ENCODE measurements at regions not wholly inside any gene's neighbourhood (a gene's known extent, or its start where the extent isn't known, plus 50 kb on each side); places are given as distances from the start of the nearest gene placed in this dataset.

DNA sequence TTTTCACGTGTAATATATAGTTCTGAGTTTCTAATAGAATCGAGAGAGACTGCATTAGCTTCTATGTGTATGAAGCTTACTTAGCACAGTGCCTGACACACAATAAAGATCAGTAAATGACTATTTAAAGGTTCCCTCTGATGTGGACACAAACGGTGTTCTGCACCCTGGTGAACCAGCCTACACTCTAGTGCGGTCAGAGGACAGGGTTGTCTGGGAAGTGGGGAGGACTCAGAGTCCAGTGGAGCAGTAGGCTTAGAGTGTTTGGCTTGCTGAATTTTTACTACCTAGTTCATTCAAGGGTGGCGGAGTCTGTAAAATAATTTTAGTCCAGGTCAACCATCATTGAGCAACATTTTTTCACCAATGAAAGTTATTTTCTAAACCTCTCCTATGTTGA is 77.8 kb downstream of the DIPK2A start:
- no peak overlapping the region for H2BK5ac ChIP-seq (ENCODE audit: insufficient read length, low read length)
- no peak overlapping the region for H2AK5ac ChIP-seq (ENCODE audit: insufficient read length, low read length)
- no peaks in the 10 kb centered on the region for H3K27me3 ChIP-seq (ENCODE audit: insufficient read depth, low read length)
- H3K56ac ChIP-seq (ENCODE audit: insufficient read length, low read depth, low read length), result no peak overlapping the region
- no peak for DNase-seq
- no peak overlapping the region for H3K9ac ChIP-seq (ENCODE audit: extremely low read depth, insufficient read length, low read length)
- H2AFZ ChIP-seq (ENCODE audit: low read length), result no peak overlapping the region
- H3K4me1 ChIP-seq (ENCODE audit: insufficient read depth, low read length), result no peaks in the 10 kb centered on the region
- H3K79me2 ChIP-seq (ENCODE audit: insufficient read depth, low read length), result no peaks in the 10 kb centered on the region
- H3K4ac ChIP-seq (ENCODE audit: low read depth, low read length), result no peak overlapping the region
- Mint-ChIP-seq H3K4me1 (peaks cover 3 to 7% of the 10 kb centered on the region in 2 experiments; a peak in 1 of 4 replicates), H3K9me3 (no peaks in the 10 kb centered on the region), H3K27me3 (ENCODE audit: low read depth) (no peaks in the 10 kb centered on the region), H3K4me3 (no peak overlapping the region), H3K27ac (no peak overlapping the region; a peak in 1 of 7 replicates), H3K36me3 (ENCODE audit: insufficient read depth in 1 of 3, low read depth in 3 of 3) (no peaks in the 10 kb centered on the region; a peak in 1 of 7 replicates)
- no peaks in the 10 kb centered on the region for H3K9me3 ChIP-seq (ENCODE audit: control insufficient read depth, low read depth, low read length)
- no peak overlapping the region for H2BK12ac ChIP-seq (ENCODE audit: insufficient read length, low read depth, low read length)
- H3K14ac ChIP-seq (ENCODE audit: insufficient read depth, low read length), result no peak overlapping the region
- H3K18ac ChIP-seq (ENCODE audit: insufficient read length, low read depth, low read length), result no peak overlapping the region
- WGBS (ENCODE audit: extremely low coverage, insufficient read length, low lambda C conversion rate), result no CpG with 5 or more reads among the region's 5 CpGs
- H4K8ac ChIP-seq (replicated peaks; ENCODE audit: insufficient read length, low read depth, low read length), result no peak overlapping the region
- no peak overlapping the region for H2BK120ac ChIP-seq (ENCODE audit: low read depth, low read length, poor library complexity, severe bottlenecking)
- TF ChIP-seq, protein P1, sequence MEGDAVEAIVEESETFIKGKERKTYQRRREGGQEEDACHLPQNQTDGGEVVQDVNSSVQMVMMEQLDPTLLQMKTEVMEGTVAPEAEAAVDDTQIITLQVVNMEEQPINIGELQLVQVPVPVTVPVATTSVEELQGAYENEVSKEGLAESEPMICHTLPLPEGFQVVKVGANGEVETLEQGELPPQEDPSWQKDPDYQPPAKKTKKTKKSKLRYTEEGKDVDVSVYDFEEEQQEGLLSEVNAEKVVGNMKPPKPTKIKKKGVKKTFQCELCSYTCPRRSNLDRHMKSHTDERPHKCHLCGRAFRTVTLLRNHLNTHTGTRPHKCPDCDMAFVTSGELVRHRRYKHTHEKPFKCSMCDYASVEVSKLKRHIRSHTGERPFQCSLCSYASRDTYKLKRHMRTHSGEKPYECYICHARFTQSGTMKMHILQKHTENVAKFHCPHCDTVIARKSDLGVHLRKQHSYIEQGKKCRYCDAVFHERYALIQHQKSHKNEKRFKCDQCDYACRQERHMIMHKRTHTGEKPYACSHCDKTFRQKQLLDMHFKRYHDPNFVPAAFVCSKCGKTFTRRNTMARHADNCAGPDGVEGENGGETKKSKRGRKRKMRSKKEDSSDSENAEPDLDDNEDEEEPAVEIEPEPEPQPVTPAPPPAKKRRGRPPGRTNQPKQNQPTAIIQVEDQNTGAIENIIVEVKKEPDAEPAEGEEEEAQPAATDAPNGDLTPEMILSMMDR (conservative IDR thresholded peaks at IDR 0.05), result no peak
- no peak overlapping the region for H3K4me2 ChIP-seq (ENCODE audit: insufficient read depth, insufficient read length, low read length)
- H2BK20ac ChIP-seq (ENCODE audit: low read depth, low read length, poor library complexity, severe bottlenecking), result no peak overlapping the region
- no peak overlapping the region for H3T11ph ChIP-seq (ENCODE audit: low read length)
- H3K79me1 ChIP-seq (ENCODE audit: insufficient read depth, low read depth, low read length, poor library complexity, severe bottlenecking), result no peaks in the 10 kb centered on the region
- no peaks in the 10 kb centered on the region for H3K23me2 ChIP-seq (ENCODE audit: insufficient read length, low read depth, low read length, poor library complexity, severe bottlenecking)
- H4K20me1 ChIP-seq (ENCODE audit: control insufficient read depth, insufficient read depth, insufficient read length), result no peaks in the 10 kb centered on the region
- no peak overlapping the region for H3K27ac ChIP-seq (ENCODE audit: insufficient read length, low read depth, low read length)
- no peak overlapping the region for H3K23ac ChIP-seq (ENCODE audit: insufficient read length, low read depth, low read length)
- no peak overlapping the region for H4K5ac ChIP-seq (ENCODE audit: insufficient read length, low read depth, low read length)
- no peak overlapping the region for H2BK15ac ChIP-seq (ENCODE audit: low read depth, low read length)
- H4K91ac ChIP-seq (ENCODE audit: insufficient read length, low read depth, low read length), result no peak overlapping the region

Data from H9 (cell line).